MCF 10A (cell line): ENCODE measurements at regions not wholly inside any gene's neighbourhood (a gene's known extent, or its start where the extent isn't known, plus 50 kb on each side); places are given as distances from the start of the nearest gene placed in this dataset.
"Not testable (repeated sequence)": the region's sequence is repeated elsewhere in the genome, so short reads cannot be mapped to it uniquely, and the experiment has no call there.

Experiments used
- BruUV-seq: library from RNA; stranded (reverse); fragments of 400-500 nt; replicated peaks from 2 replicates; lab custom pipeline; 2021; lab: Mats Ljungman, UMichigan
- CTCF ChIA-PET: fragments of 300-600 bp; sonication (Branson Sonifier 250); formaldehyde crosslinking; extraction: SDS; loops from one replicate; lab custom pipeline; 2021; ENCODE audit warnings: antibody characterized with exemption, inconsistent platforms; lab: Yijun Ruan, JAX
- POLR2A ChIA-PET: fragments of 300-600, 350-650 bp; sonication (Branson Sonifier 250); formaldehyde crosslinking; extraction: SDS; loops from one replicate; lab custom pipeline; 2020; ENCODE audit warnings: antibody characterized with exemption, inconsistent platforms; lab: Yijun Ruan, JAX
- DNase-seq: peaks from one replicate; pipeline ENCODE4 v3.0.0-alpha.2; 2018; ENCODE audit not compliant: unreplicated experiment
- H3K27ac Mint-ChIP-seq: one replicate; pipeline ENCODE4 v1.8.0; 2022; ENCODE audit warnings: mild to moderate bottlenecking, low read depth, mixed read lengths; ENCODE audit not compliant: unreplicated experiment
- H3K27me3 Mint-ChIP-seq: one replicate; pipeline ENCODE4 v1.8.0; 2022; ENCODE audit warnings: mixed read lengths; ENCODE audit not compliant: insufficient read depth, unreplicated experiment
- H3K36me3 Mint-ChIP-seq: one replicate; pipeline ENCODE4 v1.8.0; 2022; ENCODE audit warnings: mild to moderate bottlenecking, moderate library complexity, mixed read lengths; ENCODE audit not compliant: insufficient read depth, unreplicated experiment
- H3K4me1 Mint-ChIP-seq: one replicate; pipeline ENCODE4 v1.8.0; 2022; ENCODE audit warnings: mixed read lengths; ENCODE audit not compliant: insufficient read depth, unreplicated experiment
- H3K4me3 Mint-ChIP-seq: one replicate; pipeline ENCODE4 v1.8.0; 2022; ENCODE audit warnings: mild to moderate bottlenecking, moderate library complexity, mixed read lengths; ENCODE audit not compliant: unreplicated experiment
- H3K9me3 Mint-ChIP-seq: one replicate; pipeline ENCODE4 v1.8.0; 2022; ENCODE audit warnings: mixed read lengths; ENCODE audit not compliant: unreplicated experiment
- intact Hi-C: fragments of 100-400 bp; cut with micrococcal nuclease; formaldehyde crosslinking; loops from 2 replicates; pipeline ENCODE4 v1.14.1; 2022
- TF ChIP-seq, protein P1 (sequence below): fragments of 200-600 bp; IDR thresholded peaks from one replicate; pipeline ENCODE4 v1.8.0; 2022; ENCODE audit warnings: antibody characterized with exemption, mild to moderate bottlenecking; ENCODE audit not compliant: unreplicated experiment

DNA sequence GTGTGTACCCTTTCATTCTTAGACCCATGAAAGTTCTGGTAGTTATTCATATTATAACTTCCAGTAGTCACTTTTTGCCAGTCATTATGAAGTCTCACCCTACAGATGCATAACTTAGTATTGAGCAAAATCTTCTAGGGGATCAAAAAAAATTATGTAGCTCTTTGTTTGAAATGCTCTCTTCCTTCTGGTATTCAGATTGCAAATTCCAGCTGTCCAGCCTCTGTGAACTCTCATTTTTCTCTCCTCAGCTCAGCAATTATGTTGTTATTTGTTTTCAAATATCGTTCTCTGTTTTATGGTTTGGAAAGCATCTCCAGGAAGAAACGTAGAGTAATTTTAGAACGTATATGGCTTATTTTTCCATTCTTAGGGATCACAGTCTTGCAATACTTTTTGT is 442.5 kb downstream of the SEMA3D start:
- intact Hi-C loops, result loop anchor here (1.0 kb wide), 1 partner anchor 11 kb away; no protein-coding TSS in a partner anchor
- Mint-ChIP-seq H3K9me3 (no peaks in the 10 kb centered on the region), H3K4me1 (no peaks in the 10 kb centered on the region), H3K36me3 (no peaks in the 10 kb centered on the region), H3K4me3 (no peak overlapping the region), H3K27me3 (no peaks in the 10 kb centered on the region), H3K27ac (no peak overlapping the region)
- BruUV-seq, result no TSS peak
- DNase-seq, result no peak
- TF ChIP-seq, protein P1, sequence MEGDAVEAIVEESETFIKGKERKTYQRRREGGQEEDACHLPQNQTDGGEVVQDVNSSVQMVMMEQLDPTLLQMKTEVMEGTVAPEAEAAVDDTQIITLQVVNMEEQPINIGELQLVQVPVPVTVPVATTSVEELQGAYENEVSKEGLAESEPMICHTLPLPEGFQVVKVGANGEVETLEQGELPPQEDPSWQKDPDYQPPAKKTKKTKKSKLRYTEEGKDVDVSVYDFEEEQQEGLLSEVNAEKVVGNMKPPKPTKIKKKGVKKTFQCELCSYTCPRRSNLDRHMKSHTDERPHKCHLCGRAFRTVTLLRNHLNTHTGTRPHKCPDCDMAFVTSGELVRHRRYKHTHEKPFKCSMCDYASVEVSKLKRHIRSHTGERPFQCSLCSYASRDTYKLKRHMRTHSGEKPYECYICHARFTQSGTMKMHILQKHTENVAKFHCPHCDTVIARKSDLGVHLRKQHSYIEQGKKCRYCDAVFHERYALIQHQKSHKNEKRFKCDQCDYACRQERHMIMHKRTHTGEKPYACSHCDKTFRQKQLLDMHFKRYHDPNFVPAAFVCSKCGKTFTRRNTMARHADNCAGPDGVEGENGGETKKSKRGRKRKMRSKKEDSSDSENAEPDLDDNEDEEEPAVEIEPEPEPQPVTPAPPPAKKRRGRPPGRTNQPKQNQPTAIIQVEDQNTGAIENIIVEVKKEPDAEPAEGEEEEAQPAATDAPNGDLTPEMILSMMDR, result no peak
- ChIA-PET POLR2A (interaction anchor here (0.7 kb wide), 1 partner anchor 18 kb away, joined by 3 read pairs; no protein-coding TSS in a partner anchor), CTCF (interaction anchor here (1.0 kb wide), 1 partner anchor 156 kb away, joined by 3 read pairs; no protein-coding TSS in a partner anchor)

DNA sequence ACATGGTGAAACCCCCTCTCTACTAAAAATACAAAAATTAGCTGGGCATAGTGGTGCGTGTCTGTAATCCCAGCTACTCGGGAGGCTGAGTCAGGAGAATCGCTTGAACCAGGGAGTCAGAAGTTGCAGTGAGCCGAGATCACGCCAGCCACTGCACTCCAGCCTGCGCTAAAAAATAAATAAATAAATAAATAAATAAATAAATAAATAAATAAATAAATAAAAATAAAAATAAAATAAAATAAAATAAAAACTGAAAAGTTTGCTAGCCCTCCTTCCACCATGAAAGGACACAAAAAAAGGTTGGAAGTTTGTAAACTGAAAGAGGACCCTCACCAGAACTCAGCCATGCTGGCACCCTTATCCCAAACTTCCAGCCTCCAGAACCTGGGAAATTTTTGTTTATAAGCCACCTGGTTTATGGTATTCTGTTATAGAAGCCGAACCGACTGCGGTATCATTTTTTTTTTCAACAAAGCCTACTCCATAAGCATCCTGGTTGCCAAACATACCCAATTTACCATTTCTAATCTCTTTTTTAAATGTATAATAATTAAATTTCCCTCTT is 448.2 kb downstream of the SEMA3D start:
- Mint-ChIP-seq H3K27me3 (no peaks in the 10 kb centered on the region), H3K27ac (no peak overlapping the region), H3K4me1 (no peaks in the 10 kb centered on the region), H3K4me3 (no peak overlapping the region), H3K36me3 (no peaks in the 10 kb centered on the region), H3K9me3 (no peaks in the 10 kb centered on the region)
- intact Hi-C loops, result no loop called here
- CTCF ChIA-PET, result interaction anchor here (0.9 kb wide), 1 partner anchor 55 kb away, joined by 3 read pairs; no protein-coding TSS in a partner anchor
- POLR2A ChIA-PET, result no interaction called here
- no peak for DNase-seq
- TF ChIP-seq, protein P1, result no peak
- no TSS peak for BruUV-seq

DNA sequence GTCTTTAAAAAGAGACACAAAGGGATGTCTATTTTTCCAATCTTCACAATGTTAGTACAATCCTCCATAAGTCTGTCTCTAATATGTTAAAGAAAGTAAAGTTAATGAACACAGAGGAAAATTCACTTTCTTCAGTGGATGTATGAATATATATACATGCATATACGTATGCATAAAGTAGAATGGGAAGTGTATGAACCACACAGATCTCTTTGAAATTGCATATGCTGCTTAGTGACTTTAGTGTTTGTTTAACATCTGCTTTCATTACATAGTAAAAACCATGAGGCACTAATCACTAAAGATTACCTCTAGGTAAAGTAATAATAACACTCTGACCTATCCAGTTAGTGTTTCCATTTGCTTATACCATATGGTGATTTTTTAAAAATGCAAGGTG is 451.2 kb downstream of the SEMA3D start:
- no peaks in the 10 kb centered on the region for H3K4me1 Mint-ChIP-seq
- TF ChIP-seq, protein P1, result no peak
- peaks cover 7% of the 10 kb centered on the region for H3K9me3 Mint-ChIP-seq
- no TSS peak for BruUV-seq
- intact Hi-C loops, result no loop called here
- no peaks in the 10 kb centered on the region for H3K36me3 Mint-ChIP-seq
- ChIA-PET CTCF (no interaction called here), POLR2A (no interaction called here)
- no peak overlapping the region for H3K4me3 Mint-ChIP-seq
- no peak for DNase-seq
- no peaks in the 10 kb centered on the region for H3K27me3 Mint-ChIP-seq
- H3K27ac Mint-ChIP-seq, result no peak overlapping the region

DNA sequence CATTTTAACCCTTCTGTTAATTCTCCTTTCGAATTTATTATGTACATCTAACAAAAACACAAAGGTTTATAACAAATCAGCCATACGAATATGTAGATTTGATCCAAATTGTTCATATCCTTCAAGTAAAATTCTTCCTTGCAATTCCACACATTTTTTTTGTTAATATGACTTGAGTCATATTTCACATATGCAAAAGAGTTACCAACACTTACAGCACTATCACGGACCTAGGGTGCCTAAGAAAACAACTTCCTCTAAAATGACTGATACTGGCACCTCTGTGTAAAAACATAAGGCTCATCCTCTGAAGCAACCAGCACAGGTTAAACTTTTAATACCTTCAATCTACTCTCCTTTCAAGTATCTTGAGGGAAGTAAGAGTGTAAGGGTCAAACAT is 451.8 kb downstream of the SEMA3D start:
- intact Hi-C loops, result no loop called here
- Mint-ChIP-seq H3K9me3 (peaks cover 7% of the 10 kb centered on the region), H3K4me3 (no peak overlapping the region), H3K4me1 (no peaks in the 10 kb centered on the region), H3K36me3 (no peaks in the 10 kb centered on the region), H3K27me3 (no peaks in the 10 kb centered on the region), H3K27ac (no peak overlapping the region)
- CTCF ChIA-PET, result interaction anchor here (0.7 kb wide), 1 partner anchor 191 kb away, joined by 3 read pairs; no protein-coding TSS in a partner anchor
- BruUV-seq, result no TSS peak
- no peak for DNase-seq
- POLR2A ChIA-PET, result no interaction called here
- TF ChIP-seq, protein P1, result no peak

DNA sequence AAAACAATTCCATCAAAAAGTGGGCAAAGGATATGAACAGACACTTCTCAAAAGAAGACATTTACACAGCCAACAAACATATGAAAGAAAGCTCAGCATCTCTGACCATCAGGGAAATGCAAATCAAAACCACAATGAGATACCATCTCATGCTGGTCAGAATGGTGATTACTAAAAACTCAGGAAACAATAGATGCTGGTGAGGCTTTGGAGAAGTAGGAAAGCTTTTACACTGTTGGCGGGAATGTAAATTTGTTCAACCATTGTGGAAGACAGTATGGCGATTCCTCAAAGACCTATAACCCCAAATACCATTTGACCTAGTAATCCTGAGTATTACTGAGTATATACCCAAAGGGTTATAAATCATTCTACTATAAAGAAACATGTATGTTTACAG is 452.9 kb downstream of the SEMA3D start:
- intact Hi-C loops, H3K4me1 Mint-ChIP-seq, DNase-seq, CTCF ChIA-PET, H3K9me3 Mint-ChIP-seq, POLR2A ChIA-PET, H3K4me3 Mint-ChIP-seq, H3K27ac Mint-ChIP-seq, H3K27me3 Mint-ChIP-seq, BruUV-seq, H3K36me3 Mint-ChIP-seq: not testable (repeated sequence)

DNA sequence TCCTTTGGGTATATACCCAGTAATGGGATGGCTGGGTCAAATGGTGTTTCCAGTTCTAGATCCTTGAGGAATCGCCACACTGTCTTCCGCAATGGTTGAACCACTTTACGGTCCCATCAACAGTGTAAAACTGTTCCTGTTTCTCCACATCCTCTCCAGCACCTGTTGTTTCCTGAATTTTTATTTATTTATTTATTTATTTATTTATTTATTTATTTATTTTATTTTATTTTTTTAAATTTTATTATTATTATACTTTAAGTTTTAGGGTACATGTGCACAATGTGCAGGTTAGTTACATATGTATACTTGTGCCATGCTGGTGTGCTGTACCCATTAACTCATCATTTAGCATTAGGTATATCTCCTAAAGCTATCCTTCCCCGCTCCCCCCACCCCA is 456.0 kb downstream of the SEMA3D start:
- H3K4me1 Mint-ChIP-seq, BruUV-seq, H3K36me3 Mint-ChIP-seq, H3K27me3 Mint-ChIP-seq, POLR2A ChIA-PET, DNase-seq, H3K27ac Mint-ChIP-seq, intact Hi-C loops, H3K4me3 Mint-ChIP-seq: not testable (repeated sequence)
- CTCF ChIA-PET, result interaction anchor here (0.6 kb wide), 1 partner anchor 319 kb away, joined by 3 read pairs; no protein-coding TSS in a partner anchor
- peaks cover 12% of the 10 kb centered on the region for H3K9me3 Mint-ChIP-seq
